ENCODE measurements at regions not wholly inside any gene's neighbourhood (a gene's known extent, or its start where the extent isn't known, plus 50 kb on each side); places are given as distances from the start of the nearest gene placed in this dataset.
"Not testable (repeated sequence)": the region's sequence is repeated elsewhere in the genome, so short reads cannot be mapped to it uniquely, and the experiment has no call there.

DNA sequence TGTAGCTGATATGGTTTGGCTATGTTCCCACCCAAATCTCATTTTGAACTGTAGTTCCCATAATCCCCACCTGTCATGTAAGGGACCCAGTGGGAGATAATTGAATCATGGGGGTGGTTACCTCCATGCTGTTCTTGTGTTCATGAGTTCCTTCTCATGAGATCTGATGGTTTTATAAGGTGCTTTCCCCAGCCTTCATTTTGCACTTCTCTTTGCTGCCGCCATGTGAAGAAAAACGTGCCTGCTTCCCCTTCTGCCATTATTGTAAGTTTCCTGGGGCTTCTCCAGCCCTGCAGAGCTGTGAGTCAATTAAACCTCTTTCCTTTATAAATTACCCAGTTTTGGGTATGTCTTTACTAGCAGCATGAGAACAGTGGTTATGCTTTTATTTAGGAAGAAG, 741.6 kb upstream of the GJE1 start:
- DNase-seq (ENCODE audit: low spot score); intact Hi-C loops (cut with DNase I): not testable (repeated sequence)

GRCh38 chr6:141388666-141389065, 744.1 kb upstream of the GJE1 start:
- DNase-seq (ENCODE audit: low spot score), result no peak
- intact Hi-C loops (cut with DNase I), result no loop called here

DNA sequence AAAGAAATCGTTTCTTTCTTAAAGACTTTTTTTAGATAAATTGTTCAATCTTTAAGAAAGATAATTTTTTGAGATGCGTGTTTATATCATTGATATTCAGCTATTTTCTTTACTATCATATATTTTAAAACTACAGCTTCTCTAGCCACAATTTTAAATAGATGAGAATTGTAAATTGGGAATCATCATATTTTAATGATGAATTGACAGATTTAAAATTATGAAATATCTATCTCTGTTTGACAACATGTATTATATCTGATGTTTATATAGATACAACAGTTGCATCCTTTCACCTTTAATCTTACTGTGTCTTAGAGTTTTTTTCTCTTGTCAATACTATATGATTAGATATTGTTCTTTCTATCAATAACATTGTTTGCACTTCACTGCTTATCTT, 762.3 kb upstream of the GJE1 start:
- intact Hi-C loops (cut with DNase I), result no loop called here
- no peak for DNase-seq (ENCODE audit: low spot score)

GRCh38 chr6:141366796-141367195, 765.9 kb upstream of the GJE1 start:
- DNase-seq (ENCODE audit: low spot score); intact Hi-C loops (cut with DNase I): not testable (repeated sequence)

GRCh38 chr6:141364694-141365093, 768.0 kb upstream of the GJE1 start:
- DNase-seq (ENCODE audit: low spot score), result no peak
- intact Hi-C loops (cut with DNase I), result no loop called here

GRCh38 chr6:141364232-141364631, 768.5 kb upstream of the GJE1 start:
- no peak for DNase-seq (ENCODE audit: low spot score)
- intact Hi-C loops (cut with DNase I), result no loop called here

- no peak for DNase-seq (ENCODE audit: low spot score)
- intact Hi-C loops (cut with DNase I), result no loop called here
Observed at GRCh38 chr6:141361559-141361958, 771.2 kb upstream of the GJE1 start.

- DNase-seq (ENCODE audit: low spot score), result no peak
- intact Hi-C loops (cut with DNase I), result no loop called here
Observed at GRCh38 chr6:141359953-141360352, 772.8 kb upstream of the GJE1 start.

GRCh38 chr6:141354191-141354955, 778.4 kb upstream of the GJE1 start:
- DNase-seq (ENCODE audit: low spot score), result no peak
- intact Hi-C loops (cut with DNase I), result no loop called here

- intact Hi-C loops (cut with DNase I), result no loop called here
- no peak for DNase-seq (ENCODE audit: low spot score)
Observed at GRCh38 chr6:141351721-141352120, 781.0 kb upstream of the GJE1 start.

GRCh38 chr6:141349710-141350109, 783.0 kb upstream of the GJE1 start:
- intact Hi-C loops (cut with DNase I), result no loop called here
- no peak for DNase-seq (ENCODE audit: low spot score)

GRCh38 chr6:141347906-141348492, 784.7 kb upstream of the GJE1 start:
- no peak for DNase-seq (ENCODE audit: low spot score)
- intact Hi-C loops (cut with DNase I), result no loop called here

GRCh38 chr6:141347086-141347485, 785.6 kb upstream of the GJE1 start:
- DNase-seq (ENCODE audit: low spot score), result no peak
- intact Hi-C loops (cut with DNase I), result no loop called here

DNA sequence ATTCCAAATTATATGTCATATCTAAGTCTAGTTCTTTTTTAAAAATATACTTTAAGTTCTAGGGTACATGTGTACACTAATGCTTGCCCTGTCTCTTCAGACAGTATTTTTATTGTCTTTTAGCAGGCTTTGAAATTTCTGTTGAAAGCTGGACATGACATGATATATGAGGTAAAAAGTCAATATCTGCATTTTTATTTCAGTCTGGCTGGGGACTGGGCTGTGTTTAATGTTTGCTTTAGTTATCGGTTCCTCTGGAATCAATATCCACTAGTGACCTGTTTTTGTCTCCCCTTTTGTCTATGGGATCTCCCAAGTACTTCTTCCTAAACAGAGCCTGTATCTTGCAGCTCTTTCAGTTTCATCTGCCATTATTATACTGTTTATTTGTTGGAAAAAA, 786.2 kb upstream of the GJE1 start:
- intact Hi-C loops (cut with DNase I), result no loop called here
- DNase-seq (ENCODE audit: low spot score), result no peak

GRCh38 chr6:141337191-141337590, 795.5 kb upstream of the GJE1 start:
- intact Hi-C loops (cut with DNase I), result no loop called here

DNA sequence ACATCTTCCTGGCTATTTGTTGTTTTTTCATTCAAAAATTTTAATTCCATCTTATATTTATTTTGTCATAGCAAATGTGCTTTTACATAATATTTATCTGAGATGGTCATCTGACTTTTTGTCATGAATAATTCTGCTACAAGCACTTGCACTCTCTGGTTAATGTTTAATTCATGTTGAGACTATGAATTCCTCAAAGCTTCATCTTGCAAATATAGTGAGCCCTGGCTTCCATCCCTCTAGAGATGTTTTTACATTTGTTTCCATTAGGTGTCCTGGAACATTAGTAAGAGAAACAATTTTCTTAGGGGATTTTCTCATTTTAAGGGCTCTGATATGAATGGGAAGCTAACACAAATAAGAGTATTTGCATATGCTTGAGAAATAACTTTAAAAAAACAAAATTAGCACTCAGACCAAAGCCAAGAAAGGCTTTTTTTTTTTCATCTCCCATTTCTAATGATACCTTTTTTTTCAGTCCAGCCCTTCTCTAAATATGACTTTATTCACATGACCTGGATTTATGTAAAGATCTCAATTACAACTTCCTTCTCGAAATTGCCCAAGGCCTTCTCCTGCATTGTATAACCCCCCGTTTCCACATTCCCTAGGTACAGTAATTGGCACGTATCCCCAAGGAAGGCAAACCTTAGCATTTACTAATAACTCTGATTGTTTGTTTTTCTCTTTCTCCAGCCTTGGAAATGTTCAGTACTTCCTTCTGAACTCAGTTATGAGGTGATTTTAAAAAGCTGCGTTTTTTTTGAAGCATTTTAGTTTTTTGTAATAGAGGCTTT, 797.0 kb upstream of the GJE1 start:
- intact Hi-C loops (cut with DNase I), result no loop called here
- no peak for DNase-seq (ENCODE audit: low spot score)

More at GRCh38 chr6:141337191-141337590, 795.5 kb upstream of the GJE1 start:
- DNase-seq (ENCODE audit: low spot score), result no peak

GRCh38 chr6:141326925-141327324, 805.8 kb upstream of the GJE1 start:
- DNase-seq (ENCODE audit: low spot score), result no peak
- intact Hi-C loops (cut with DNase I), result no loop called here

DNA sequence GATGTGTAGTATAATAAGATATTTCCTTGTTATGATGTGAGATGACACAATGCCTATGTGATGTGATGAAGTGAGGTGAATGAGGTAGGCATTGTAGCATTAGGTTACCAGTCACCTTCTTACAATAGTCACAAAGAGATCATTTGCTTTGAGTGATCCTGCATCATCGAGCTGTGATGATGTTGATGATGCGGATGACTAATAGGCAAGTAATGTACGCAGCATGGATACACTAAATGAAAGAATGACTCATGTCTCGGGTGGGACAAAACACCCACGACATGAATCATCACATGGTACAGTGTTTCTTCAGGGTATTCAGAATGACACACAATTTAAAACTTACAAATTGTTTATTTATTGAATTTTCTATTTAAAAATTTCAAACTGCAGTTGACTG, 806.3 kb upstream of the GJE1 start:
- DNase-seq (ENCODE audit: low spot score), result no peak
- intact Hi-C loops (cut with DNase I), result no loop called here

- intact Hi-C loops (cut with DNase I), result no loop called here
- DNase-seq (ENCODE audit: low spot score), result no peak
Observed at GRCh38 chr6:141321493-141322347, 811.0 kb upstream of the GJE1 start.

DNA sequence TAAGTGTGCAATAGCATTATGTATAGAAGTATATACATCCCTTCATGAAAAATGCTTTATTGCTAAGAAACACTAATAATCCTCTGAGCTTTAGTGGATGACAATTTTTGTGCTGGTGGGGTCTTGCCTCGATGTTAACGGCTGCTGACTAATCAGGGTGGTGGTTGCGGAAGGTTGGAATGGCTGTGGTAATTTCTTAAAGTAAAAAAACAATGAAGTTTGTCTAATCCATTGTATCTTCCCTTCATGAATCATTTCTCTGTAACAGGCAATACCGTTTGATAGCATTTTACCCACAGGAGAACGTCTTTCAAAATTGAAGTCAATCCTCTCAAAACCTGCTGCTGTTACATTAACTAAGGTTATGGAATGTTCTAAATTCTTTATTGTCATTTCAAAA, 816.5 kb upstream of the GJE1 start:
- intact Hi-C loops (cut with DNase I), result no loop called here
- DNase-seq (ENCODE audit: low spot score), result no peak
